ENCODE measurements at regions not wholly inside any gene's neighbourhood (a gene's known extent, or its start where the extent isn't known, plus 50 kb on each side); places are given as distances from the start of the nearest gene placed in this dataset.
A peak's percentile ranks its signal among the peaks of the same experiment; 100 is the strongest.

GRCh38 chr1:239997515-239998311, 94.0 kb upstream of the FMN2 start:
- no peak for FAIRE-seq
- DNase-seq (ENCODE audit: low read depth in 1 of 2, low spot score in 1 of 2) = peak; percentile 43 to 45
- H3K9me3 ChIP-seq = no peaks in the 10 kb centered on the region
- peak overlapping the region; percentile 98 for H3K4me2 ChIP-seq
- 14% methylated on average over 26 of the region's 104 CpGs for WGBS (ENCODE audit: missing lambda C conversion rate)
- ATAC-seq = peak; percentile 95 to 97
- peaks cover 17% of the 10 kb centered on the region for H3K4me1 ChIP-seq
- H3K4me3 ChIP-seq = peak overlapping the region; percentile 63
- no peak for TF ChIP-seq CHD2 (IDR thresholded peaks at IDR 0.05; ENCODE audit: low read length, partially characterized antibody)
- 0 out of 2 replicates have a peak, but pooled peaks have one; percentile 78 for TF ChIP-seq RNF2 (IDR thresholded peaks at IDR 0.05; ENCODE audit: borderline replicate concordance, low read depth)
- 0 out of 5 replicates have a peak, but pooled peaks of 1 of the 2 experiments have one; percentile 18 for TF ChIP-seq RAD21 (conservative IDR thresholded peaks at IDR 0.05 in 1 of 2, IDR thresholded peaks at IDR 0.05 in 1 of 2)
- TF ChIP-seq TP53 (CRISPR knock-in tag; IDR thresholded peaks at IDR 0.05) = no peak
- no peak for TF ChIP-seq HES2 (IDR thresholded peaks at IDR 0.05)
- TF ChIP-seq CTCF (IDR thresholded peaks at IDR 0.05) = peak; percentile 50; the same call in 2 of the 3 replicates
- TF ChIP-seq EP300 (IDR thresholded peaks at IDR 0.05) = no peak
- peak; percentile 62 for TF ChIP-seq MAX (IDR thresholded peaks at IDR 0.05)
- TF ChIP-seq JUN (IDR thresholded peaks at IDR 0.05) = no peak
- TF ChIP-seq EHF (CRISPR knock-in tag; IDR thresholded peaks at IDR 0.05) = no peak
- no peak for TF ChIP-seq CBX2 (IDR thresholded peaks at IDR 0.05; ENCODE audit: borderline replicate concordance, low read depth)
- TF ChIP-seq E2F6 (IDR thresholded peaks at IDR 0.05; ENCODE audit: borderline replicate concordance, low read depth) = peak; percentile 50; the same call in 1 of the 2 replicates
- ChIA-PET POLR2A (no interaction called here), CTCF (interaction anchor here (0.7 to 1.4 kb wide), 3 partner anchors 11 to 45 kb away, joined by 3 to 6 read pairs (median 3); no protein-coding TSS in a partner anchor)
- peak overlapping the region; percentile 56 to 80; a peak in 5 of 6 replicates for H3K27ac ChIP-seq

GRCh38 chr1:239998312-239998649, 93.4 kb upstream of the FMN2 start:
- no peak for DNase-seq (ENCODE audit: low read depth in 1 of 2, low spot score in 1 of 2)
- peaks cover 17% of the 10 kb centered on the region for H3K4me1 ChIP-seq
- H3K9me3 ChIP-seq = no peaks in the 10 kb centered on the region
- peak overlapping the region; percentile 98 for H3K4me2 ChIP-seq
- WGBS (ENCODE audit: missing lambda C conversion rate) = 29% methylated on average over 3 of the region's 3 CpGs
- TF ChIP-seq RNF2 (IDR thresholded peaks at IDR 0.05; ENCODE audit: borderline replicate concordance, low read depth) = peak; percentile 58; the same call in 1 of the 2 replicates
- no peak for TF ChIP-seq CBX8 (IDR thresholded peaks at IDR 0.05)
- no peak for TF ChIP-seq MAZ (IDR thresholded peaks at IDR 0.05; ENCODE audit: borderline replicate concordance, low read depth, low read length)
- no peak for TF ChIP-seq MYC (IDR thresholded peaks at IDR 0.05; ENCODE audit: borderline replicate concordance, low read length)
- FAIRE-seq = no peak
- peak overlapping the region; percentile 63 for H3K4me3 ChIP-seq
- peak overlapping the region; percentile 56 to 80; a peak in 5 of 6 replicates for H3K27ac ChIP-seq
- ChIA-PET CTCF (interaction anchor here (0.7 to 1.4 kb wide), 3 partner anchors 10 to 45 kb away, joined by 3 to 6 read pairs (median 3); no protein-coding TSS in a partner anchor), POLR2A (no interaction called here)
- ATAC-seq = no peak

GRCh38 chr1:239999170-239999569, 92.5 kb upstream of the FMN2 start:
- CTCF ChIA-PET = interaction anchor here (1.1 to 1.4 kb wide), 2 partner anchors 9 to 46 kb away, joined by 3 to 6 read pairs; no protein-coding TSS in a partner anchor

More at GRCh38 chr1:239999170-239999569, 92.5 kb upstream of the FMN2 start:
- WGBS (ENCODE audit: missing lambda C conversion rate) = 55% methylated on average over 2 of the region's 2 CpGs
- FAIRE-seq (no peak), DNase-seq (ENCODE audit: low read depth in 1 of 2, low spot score in 1 of 2) (no peak), ATAC-seq (no peak)
- Histone ChIP-seq H3K4me1 (peaks cover 17% of the 10 kb centered on the region), H3K4me2 (no peak overlapping the region), H3K9me3 (no peaks in the 10 kb centered on the region), H3K4me3 (no peak overlapping the region), H3K27ac (no peak overlapping the region)
- TF ChIP-seq TP53 (CRISPR knock-in tag; IDR thresholded peaks at IDR 0.05) (no peak), RARB (CRISPR knock-in tag; IDR thresholded peaks at IDR 0.05) (no peak), NPAS2 (CRISPR knock-in tag; IDR thresholded peaks at IDR 0.05; ENCODE audit: borderline replicate concordance) (no peak), USF2 (IDR thresholded peaks at IDR 0.05) (no peak), RFX5 (IDR thresholded peaks at IDR 0.05) (no peak), RNF2 (IDR thresholded peaks at IDR 0.05; ENCODE audit: borderline replicate concordance, low read depth) (no peak), RCOR1 (IDR thresholded peaks at IDR 0.05; ENCODE audit: low read depth, low read length) (no peak), REST (IDR thresholded peaks at IDR 0.05) (no peak), FOSL2 (IDR thresholded peaks at IDR 0.05) (no peak), FOSL2 (CRISPR knock-in tag; IDR thresholded peaks at IDR 0.05) (no peak), CEBPB (IDR thresholded peaks at IDR 0.05) (no peak)
- POLR2A ChIA-PET = no interaction called here

All from A549 (cell line).